GM20000 (cell line): ENCODE measurements at regions not wholly inside any gene's neighbourhood (a gene's known extent, or its start where the extent isn't known, plus 50 kb on each side); places are given as distances from the start of the nearest gene placed in this dataset.

Experiments
- DNase-seq: peaks from one replicate; pipeline ENCODE4 v3.0.0; 2012; ENCODE audit warnings: low spot score
- CTCF ChIP-seq: IDR thresholded peaks from 2 replicates; pipeline ENCODE4 v1.5.1; 2012; ENCODE audit warnings: mild to moderate bottlenecking, control low read depth; ENCODE audit errors: extremely low read depth, missing control alignments

- TF ChIP-seq CTCF = no peak
- no peak for DNase-seq
Observed at GRCh38 chr5:39633057-39633456, 208.3 kb upstream of the DAB2 start.

- DNase-seq = no peak
Observed at GRCh38 chr5:39631958-39632357, 207.2 kb upstream of the DAB2 start.

GRCh38 chr5:39629946-39630345, 205.2 kb upstream of the DAB2 start:
- DNase-seq = no peak
- no peak for TF ChIP-seq CTCF

More at GRCh38 chr5:39631958-39632357, 207.2 kb upstream of the DAB2 start:
- no peak for TF ChIP-seq CTCF

- no peak for DNase-seq
- no peak for TF ChIP-seq CTCF
Observed at GRCh38 chr5:39628348-39628747, 203.6 kb upstream of the DAB2 start.

GRCh38 chr5:39624890-39625289, 200.1 kb upstream of the DAB2 start:
- TF ChIP-seq CTCF = no peak
- no peak for DNase-seq

GRCh38 chr5:39624268-39624886, 199.6 kb upstream of the DAB2 start:
- no peak for TF ChIP-seq CTCF
- no peak for DNase-seq

- TF ChIP-seq CTCF = no peak
- no peak for DNase-seq
Observed at GRCh38 chr5:39623291-39623865, 198.6 kb upstream of the DAB2 start.
